Activated naive CD4-positive, alpha-beta T cell treated with anti-CD3 and anti-CD28 coated beads, Interleukin-2, amount 50 U/mL, for 24 hours (primary cell): ENCODE measurements at regions not wholly inside any gene's neighbourhood (a gene's known extent, or its start where the extent isn't known, plus 50 kb on each side); places are given as distances from the start of the nearest gene placed in this dataset.

Experiments
- H3K27ac Mint-ChIP-seq: one replicate; pipeline ENCODE4 v1.8.0; 2021; ENCODE audit warnings: mild to moderate bottlenecking, mixed read lengths
- H3K27me3 Mint-ChIP-seq: one replicate; pipeline ENCODE4 v1.8.0; 2021; ENCODE audit warnings: mixed read lengths
- H3K36me3 Mint-ChIP-seq: one replicate; pipeline ENCODE4 v1.8.0; 2021; ENCODE audit warnings: mixed read lengths
- H3K4me1 Mint-ChIP-seq: one replicate; pipeline ENCODE4 v1.8.0; 2021; ENCODE audit warnings: mixed read lengths
- H3K4me3 Mint-ChIP-seq: one replicate; pipeline ENCODE4 v1.8.0; 2021; ENCODE audit warnings: mild to moderate bottlenecking, mixed read lengths
- H3K9me3 Mint-ChIP-seq: one replicate; pipeline ENCODE4 v1.8.0; 2021; ENCODE audit warnings: mixed read lengths

DNA sequence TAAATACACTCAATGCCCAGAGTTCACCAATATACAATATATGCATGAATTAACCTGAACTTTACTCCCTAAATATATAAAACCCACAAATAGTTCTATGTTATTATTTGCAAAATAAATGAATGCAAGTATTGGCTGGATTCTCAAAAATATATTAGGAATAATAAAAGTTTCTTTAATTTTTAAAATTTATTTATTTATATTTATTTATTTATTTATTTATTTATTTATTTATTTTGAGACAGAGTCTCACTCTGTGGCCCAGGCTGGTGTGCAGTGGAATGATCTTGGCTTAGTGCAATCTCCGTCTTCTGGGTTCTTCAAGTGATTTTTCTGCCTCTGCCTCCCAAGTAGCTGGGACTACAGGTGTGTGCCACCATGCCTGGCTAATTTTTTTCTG is 88.7 kb upstream of the TMEFF2 start:
- H3K9me3 Mint-ChIP-seq, result no peaks in the 10 kb centered on the region
- H3K4me1 Mint-ChIP-seq, result no peaks in the 10 kb centered on the region
- no peaks in the 10 kb centered on the region for H3K36me3 Mint-ChIP-seq
- H3K27ac Mint-ChIP-seq, result no peak overlapping the region
- no peak overlapping the region for H3K4me3 Mint-ChIP-seq
- H3K27me3 Mint-ChIP-seq, result peaks cover 3% of the 10 kb centered on the region

DNA sequence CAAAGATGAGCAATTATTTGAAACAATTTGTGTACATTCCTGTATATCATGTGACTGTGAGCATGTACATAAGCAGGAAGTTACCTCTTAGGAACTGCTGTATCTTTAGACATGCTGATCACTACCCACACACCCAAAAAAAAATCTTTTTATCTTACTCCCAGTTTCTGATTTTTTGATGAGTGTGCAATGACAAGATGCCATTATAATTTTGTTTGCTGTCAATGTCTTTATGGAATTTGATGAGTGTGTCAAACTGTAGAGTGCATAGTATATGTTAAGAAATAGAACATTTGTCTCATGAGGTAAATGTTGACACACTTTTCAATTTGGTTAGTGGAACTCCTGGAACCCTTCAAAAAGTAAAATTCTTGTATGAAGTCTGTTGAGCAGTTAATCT is 84.0 kb upstream of the TMEFF2 start:
- Mint-ChIP-seq H3K4me3 (no peak overlapping the region), H3K27ac (no peak overlapping the region), H3K27me3 (peaks cover 3% of the 10 kb centered on the region), H3K36me3 (no peaks in the 10 kb centered on the region), H3K4me1 (no peaks in the 10 kb centered on the region), H3K9me3 (peaks cover 4% of the 10 kb centered on the region)

DNA sequence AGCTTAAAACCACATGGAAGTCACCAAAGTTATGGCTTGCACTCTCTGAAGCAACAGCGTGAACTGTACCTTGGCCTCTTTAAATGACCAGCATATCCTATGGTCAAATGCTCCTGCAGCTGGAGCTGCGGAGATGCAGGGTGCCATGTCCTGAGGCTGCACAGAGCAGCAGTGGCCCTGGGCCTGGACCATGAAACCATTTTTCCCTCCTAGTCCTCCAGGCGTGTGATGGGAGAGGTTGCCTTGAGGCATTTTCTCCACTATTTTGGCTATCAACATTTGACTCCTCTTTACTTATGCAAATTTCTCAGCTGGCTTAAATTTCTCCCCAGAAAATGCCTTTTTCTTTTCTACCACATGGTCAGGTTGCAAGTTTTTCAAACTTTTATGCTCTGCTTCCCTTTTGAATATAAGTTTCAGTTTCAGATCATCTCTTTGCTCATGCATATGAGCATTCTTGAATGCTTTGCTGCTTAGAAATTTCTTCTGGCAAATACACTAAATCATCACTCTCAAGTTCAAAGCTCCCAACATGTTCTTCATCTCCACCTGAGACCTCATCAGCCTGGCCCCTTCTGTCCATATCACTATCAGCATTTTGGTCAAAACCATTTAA is 82.9 kb upstream of the TMEFF2 start:
- no peak overlapping the region for H3K4me3 Mint-ChIP-seq
- no peaks in the 10 kb centered on the region for H3K36me3 Mint-ChIP-seq
- peaks cover 4% of the 10 kb centered on the region for H3K9me3 Mint-ChIP-seq
- H3K27me3 Mint-ChIP-seq, result peaks cover 3% of the 10 kb centered on the region
- no peaks in the 10 kb centered on the region for H3K4me1 Mint-ChIP-seq
- H3K27ac Mint-ChIP-seq, result no peak overlapping the region

DNA sequence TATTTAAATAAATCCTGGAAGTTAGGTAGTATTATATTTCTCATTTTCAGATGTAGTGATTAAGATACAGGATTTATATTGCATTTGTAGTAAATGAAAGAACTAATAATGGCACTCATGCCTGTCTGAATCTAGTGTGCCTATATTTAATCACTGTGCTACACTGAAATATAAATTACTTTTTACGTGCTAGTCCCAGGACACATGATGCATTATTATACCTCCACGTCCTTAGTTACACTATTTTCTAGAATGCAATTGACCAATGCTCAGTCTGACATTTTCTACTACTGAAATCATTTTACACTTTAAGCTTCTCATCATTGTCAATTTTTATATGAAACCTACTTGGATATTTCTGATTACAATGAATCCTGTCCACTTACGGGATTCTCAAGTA is 80.9 kb upstream of the TMEFF2 start:
- Mint-ChIP-seq H3K4me3 (no peak overlapping the region), H3K36me3 (no peaks in the 10 kb centered on the region), H3K4me1 (no peaks in the 10 kb centered on the region), H3K27me3 (no peaks in the 10 kb centered on the region), H3K27ac (no peak overlapping the region), H3K9me3 (peaks cover 4% of the 10 kb centered on the region)

DNA sequence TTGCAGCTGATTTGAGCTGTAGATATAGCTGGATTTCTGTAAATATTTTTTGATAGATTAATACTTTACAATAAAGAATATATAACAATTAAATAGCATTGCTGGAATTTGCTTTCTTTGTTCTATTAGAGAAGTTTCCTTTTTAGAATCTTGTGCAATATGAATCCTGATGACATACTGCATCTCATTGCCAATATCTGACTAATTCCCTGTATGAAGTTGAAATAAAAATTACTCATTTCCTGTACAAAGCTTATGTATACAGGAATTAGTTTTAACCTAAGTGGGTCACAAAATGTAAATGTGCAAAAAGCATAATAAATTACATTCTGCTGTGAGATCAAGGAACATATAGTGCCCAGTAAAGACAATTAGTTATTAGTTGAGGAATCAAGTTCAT is 72.8 kb upstream of the TMEFF2 start:
- Mint-ChIP-seq H3K36me3 (no peaks in the 10 kb centered on the region), H3K4me3 (no peak overlapping the region), H3K27ac (no peak overlapping the region), H3K27me3 (no peaks in the 10 kb centered on the region), H3K9me3 (peaks cover 5% of the 10 kb centered on the region), H3K4me1 (no peaks in the 10 kb centered on the region)

DNA sequence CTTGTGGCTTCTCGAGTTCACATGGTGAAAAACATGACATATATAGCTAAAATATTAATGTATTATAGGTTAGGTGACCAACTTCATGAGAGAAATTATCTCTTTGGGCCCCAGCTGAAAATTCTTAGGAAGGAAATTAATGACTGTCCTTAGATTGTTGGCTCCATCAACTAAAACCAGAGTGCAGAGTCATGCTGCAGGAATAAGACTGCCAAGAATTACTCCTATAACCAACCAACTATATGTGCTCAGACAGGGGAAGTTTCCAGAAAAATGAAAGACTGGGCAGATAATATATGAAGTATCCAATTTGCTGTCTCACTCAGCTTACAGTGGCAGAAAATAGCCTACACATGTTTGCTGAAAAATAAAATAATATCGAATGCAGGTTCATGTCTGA is 71.0 kb upstream of the TMEFF2 start:
- Mint-ChIP-seq H3K4me3 (no peak overlapping the region), H3K4me1 (no peaks in the 10 kb centered on the region), H3K36me3 (no peaks in the 10 kb centered on the region), H3K27ac (no peak overlapping the region), H3K9me3 (peaks cover 5% of the 10 kb centered on the region), H3K27me3 (no peaks in the 10 kb centered on the region)

GRCh38 chr2:192254444-192254843 is 59.7 kb upstream of the TMEFF2 start:
- Mint-ChIP-seq H3K27ac (no peak overlapping the region), H3K4me1 (no peaks in the 10 kb centered on the region), H3K27me3 (peaks cover 2% of the 10 kb centered on the region), H3K9me3 (no peaks in the 10 kb centered on the region), H3K36me3 (no peaks in the 10 kb centered on the region), H3K4me3 (no peak overlapping the region)

GRCh38 chr2:192253692-192254091 is 59.0 kb upstream of the TMEFF2 start:
- Mint-ChIP-seq H3K27me3 (peaks cover 3% of the 10 kb centered on the region), H3K36me3 (no peaks in the 10 kb centered on the region), H3K4me3 (no peak overlapping the region), H3K9me3 (no peaks in the 10 kb centered on the region), H3K4me1 (no peaks in the 10 kb centered on the region), H3K27ac (no peak overlapping the region)

DNA sequence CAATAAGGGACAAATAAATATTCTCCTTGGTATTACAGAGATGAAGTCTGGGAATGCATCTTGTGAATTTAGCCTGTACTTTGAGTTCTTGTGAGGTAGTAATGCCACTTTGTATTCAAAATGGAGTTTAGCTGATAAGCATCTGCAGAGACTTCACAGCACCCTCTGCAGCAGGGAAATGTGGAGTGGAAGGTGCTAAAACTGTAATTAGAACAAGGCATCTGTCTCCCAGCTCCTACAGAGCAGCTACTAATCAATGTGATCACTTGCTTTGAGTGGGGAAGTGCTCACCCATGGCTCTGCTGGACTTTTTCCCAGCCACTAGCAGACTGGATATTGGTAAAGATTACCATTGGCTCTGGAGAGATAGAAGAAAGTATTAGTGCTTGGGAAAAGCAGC is 56.2 kb upstream of the TMEFF2 start:
- no peaks in the 10 kb centered on the region for H3K36me3 Mint-ChIP-seq
- H3K4me3 Mint-ChIP-seq, result no peak overlapping the region
- H3K27ac Mint-ChIP-seq, result no peak overlapping the region
- no peaks in the 10 kb centered on the region for H3K9me3 Mint-ChIP-seq
- peaks cover 5% of the 10 kb centered on the region for H3K27me3 Mint-ChIP-seq
- H3K4me1 Mint-ChIP-seq, result no peaks in the 10 kb centered on the region

- Mint-ChIP-seq H3K27ac (no peak overlapping the region), H3K36me3 (no peaks in the 10 kb centered on the region), H3K9me3 (no peaks in the 10 kb centered on the region), H3K4me3 (no peak overlapping the region), H3K4me1 (no peaks in the 10 kb centered on the region), H3K27me3 (peaks cover 5% of the 10 kb centered on the region)
These were observed 52.7 kb upstream of the TMEFF2 start for GRCh38 chr2:192247456-192247855.

- H3K9me3 Mint-ChIP-seq, result no peaks in the 10 kb centered on the region
- H3K4me1 Mint-ChIP-seq, result no peaks in the 10 kb centered on the region
- H3K4me3 Mint-ChIP-seq, result no peak overlapping the region
- H3K36me3 Mint-ChIP-seq, result no peaks in the 10 kb centered on the region
- H3K27me3 Mint-ChIP-seq, result peaks cover 5% of the 10 kb centered on the region
- H3K27ac Mint-ChIP-seq, result no peak overlapping the region
These were observed 51.6 kb upstream of the TMEFF2 start for GRCh38 chr2:192246297-192246696.

GRCh38 chr2:192245329-192245728 is 50.6 kb upstream of the TMEFF2 start:
- H3K9me3 Mint-ChIP-seq, result no peaks in the 10 kb centered on the region
- no peak overlapping the region for H3K27ac Mint-ChIP-seq
- peaks cover 4% of the 10 kb centered on the region for H3K27me3 Mint-ChIP-seq
- no peaks in the 10 kb centered on the region for H3K36me3 Mint-ChIP-seq
- H3K4me1 Mint-ChIP-seq, result no peaks in the 10 kb centered on the region
- H3K4me3 Mint-ChIP-seq, result no peak overlapping the region
